ENCODE measurements at regions not wholly inside any gene's neighbourhood (a gene's known extent, or its start where the extent isn't known, plus 50 kb on each side); places are given as distances from the start of the nearest gene placed in this dataset.

DNA sequence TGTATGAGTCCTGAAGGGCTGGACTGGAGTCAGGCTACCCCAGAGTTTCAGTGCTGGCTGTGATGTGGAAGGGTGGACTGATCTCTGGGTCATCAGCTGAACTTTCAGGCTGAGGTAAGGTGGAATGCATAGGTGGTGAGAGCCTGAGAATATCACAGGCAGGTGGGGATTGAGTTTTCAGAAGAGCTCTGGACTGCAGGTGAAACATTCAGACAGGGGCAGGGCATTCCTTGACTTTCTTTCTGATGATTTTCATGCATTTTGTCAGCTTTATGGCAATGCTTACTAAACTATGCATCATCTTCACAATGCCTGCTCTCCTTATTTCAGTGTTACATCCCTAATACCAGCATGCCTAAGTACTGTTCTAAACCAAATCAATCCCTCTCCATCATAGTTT lies 755.0 kb downstream of the KCNA4 start:
- TF ChIP-seq, protein P1, sequence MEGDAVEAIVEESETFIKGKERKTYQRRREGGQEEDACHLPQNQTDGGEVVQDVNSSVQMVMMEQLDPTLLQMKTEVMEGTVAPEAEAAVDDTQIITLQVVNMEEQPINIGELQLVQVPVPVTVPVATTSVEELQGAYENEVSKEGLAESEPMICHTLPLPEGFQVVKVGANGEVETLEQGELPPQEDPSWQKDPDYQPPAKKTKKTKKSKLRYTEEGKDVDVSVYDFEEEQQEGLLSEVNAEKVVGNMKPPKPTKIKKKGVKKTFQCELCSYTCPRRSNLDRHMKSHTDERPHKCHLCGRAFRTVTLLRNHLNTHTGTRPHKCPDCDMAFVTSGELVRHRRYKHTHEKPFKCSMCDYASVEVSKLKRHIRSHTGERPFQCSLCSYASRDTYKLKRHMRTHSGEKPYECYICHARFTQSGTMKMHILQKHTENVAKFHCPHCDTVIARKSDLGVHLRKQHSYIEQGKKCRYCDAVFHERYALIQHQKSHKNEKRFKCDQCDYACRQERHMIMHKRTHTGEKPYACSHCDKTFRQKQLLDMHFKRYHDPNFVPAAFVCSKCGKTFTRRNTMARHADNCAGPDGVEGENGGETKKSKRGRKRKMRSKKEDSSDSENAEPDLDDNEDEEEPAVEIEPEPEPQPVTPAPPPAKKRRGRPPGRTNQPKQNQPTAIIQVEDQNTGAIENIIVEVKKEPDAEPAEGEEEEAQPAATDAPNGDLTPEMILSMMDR (IDR thresholded peaks at IDR 0.05 in 2 of 3, conservative IDR thresholded peaks at IDR 0.05 in 1 of 3; ENCODE audit: borderline replicate concordance in 1 of 3, insufficient read depth in 1 of 3, low read depth in 2 of 3, low read length in 2 of 3) = no peak
- TF ChIP-seq, protein P2, sequence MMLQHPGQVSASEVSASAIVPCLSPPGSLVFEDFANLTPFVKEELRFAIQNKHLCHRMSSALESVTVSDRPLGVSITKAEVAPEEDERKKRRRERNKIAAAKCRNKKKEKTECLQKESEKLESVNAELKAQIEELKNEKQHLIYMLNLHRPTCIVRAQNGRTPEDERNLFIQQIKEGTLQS (IDR thresholded peaks at IDR 0.05) = no peak
